ENCODE measurements at regions not wholly inside any gene's neighbourhood (a gene's known extent, or its start where the extent isn't known, plus 50 kb on each side); places are given as distances from the start of the nearest gene placed in this dataset.

DNA sequence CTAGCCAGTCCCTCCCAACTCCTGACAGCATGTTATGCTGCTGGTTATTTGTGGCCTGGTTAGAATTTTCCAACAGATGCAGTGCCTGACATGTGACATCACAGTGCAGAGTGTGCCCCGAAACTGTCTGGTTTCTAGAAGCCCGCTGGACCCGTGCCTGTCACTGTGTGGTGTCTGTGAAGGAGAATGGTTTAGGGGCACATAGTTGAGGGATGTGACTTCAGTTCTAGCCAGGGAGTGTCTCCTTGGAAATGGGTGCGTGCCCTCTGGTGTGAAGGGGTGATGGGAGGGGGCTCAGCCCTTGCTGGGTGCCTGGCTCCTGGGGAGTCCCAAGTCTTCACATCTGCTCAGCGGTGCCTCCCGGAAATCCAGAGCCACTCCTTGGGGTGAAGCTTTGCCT is 303.6 kb downstream of the GLRX3 start:
- DNase-seq (ENCODE audit: low read depth in 1 of 2, low spot score in 1 of 2), result no peak
- Histone ChIP-seq H3K4me3 (no peak overlapping the region), H3K4me1 (ENCODE audit: low read depth) (no peaks in the 10 kb centered on the region), H3K9me3 (ENCODE audit: low read depth) (no peaks in the 10 kb centered on the region), H3K27ac (no peak overlapping the region), H3K36me3 (no peaks in the 10 kb centered on the region), H3K27me3 (no peaks in the 10 kb centered on the region)
- TF ChIP-seq, protein P1, sequence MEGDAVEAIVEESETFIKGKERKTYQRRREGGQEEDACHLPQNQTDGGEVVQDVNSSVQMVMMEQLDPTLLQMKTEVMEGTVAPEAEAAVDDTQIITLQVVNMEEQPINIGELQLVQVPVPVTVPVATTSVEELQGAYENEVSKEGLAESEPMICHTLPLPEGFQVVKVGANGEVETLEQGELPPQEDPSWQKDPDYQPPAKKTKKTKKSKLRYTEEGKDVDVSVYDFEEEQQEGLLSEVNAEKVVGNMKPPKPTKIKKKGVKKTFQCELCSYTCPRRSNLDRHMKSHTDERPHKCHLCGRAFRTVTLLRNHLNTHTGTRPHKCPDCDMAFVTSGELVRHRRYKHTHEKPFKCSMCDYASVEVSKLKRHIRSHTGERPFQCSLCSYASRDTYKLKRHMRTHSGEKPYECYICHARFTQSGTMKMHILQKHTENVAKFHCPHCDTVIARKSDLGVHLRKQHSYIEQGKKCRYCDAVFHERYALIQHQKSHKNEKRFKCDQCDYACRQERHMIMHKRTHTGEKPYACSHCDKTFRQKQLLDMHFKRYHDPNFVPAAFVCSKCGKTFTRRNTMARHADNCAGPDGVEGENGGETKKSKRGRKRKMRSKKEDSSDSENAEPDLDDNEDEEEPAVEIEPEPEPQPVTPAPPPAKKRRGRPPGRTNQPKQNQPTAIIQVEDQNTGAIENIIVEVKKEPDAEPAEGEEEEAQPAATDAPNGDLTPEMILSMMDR (IDR thresholded peaks at IDR 0.05; ENCODE audit: low read depth, low read length), result no peak

DNA sequence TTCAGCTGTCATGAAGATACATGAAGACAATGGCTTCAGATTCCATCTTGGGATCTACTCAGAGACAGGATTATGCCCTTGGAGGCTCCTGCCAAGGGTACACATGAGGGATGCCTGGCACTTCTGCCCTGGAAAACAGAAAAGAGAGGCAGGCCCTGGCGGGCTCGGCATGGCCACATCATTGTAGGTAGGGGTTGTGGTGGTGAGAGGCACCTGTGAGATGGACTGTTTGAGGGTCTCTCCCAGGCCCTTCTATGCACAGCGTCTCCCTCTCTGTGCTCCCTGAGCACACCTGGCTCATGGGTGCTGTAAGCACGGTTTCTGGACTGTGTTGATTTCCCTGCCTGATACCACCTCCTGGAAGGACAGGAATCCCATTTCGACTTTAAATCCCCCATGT is 304.3 kb downstream of the GLRX3 start:
- no peak overlapping the region for H3K4me3 ChIP-seq
- H3K27me3 ChIP-seq, result no peaks in the 10 kb centered on the region
- no peaks in the 10 kb centered on the region for H3K9me3 ChIP-seq (ENCODE audit: low read depth)
- H3K36me3 ChIP-seq, result no peaks in the 10 kb centered on the region
- no peak overlapping the region for H3K27ac ChIP-seq
- TF ChIP-seq, protein P1 (IDR thresholded peaks at IDR 0.05; ENCODE audit: low read depth, low read length), result no peak
- H3K4me1 ChIP-seq (ENCODE audit: low read depth), result no peaks in the 10 kb centered on the region
- DNase-seq (ENCODE audit: low read depth in 1 of 2, low spot score in 1 of 2), result no peak

DNA sequence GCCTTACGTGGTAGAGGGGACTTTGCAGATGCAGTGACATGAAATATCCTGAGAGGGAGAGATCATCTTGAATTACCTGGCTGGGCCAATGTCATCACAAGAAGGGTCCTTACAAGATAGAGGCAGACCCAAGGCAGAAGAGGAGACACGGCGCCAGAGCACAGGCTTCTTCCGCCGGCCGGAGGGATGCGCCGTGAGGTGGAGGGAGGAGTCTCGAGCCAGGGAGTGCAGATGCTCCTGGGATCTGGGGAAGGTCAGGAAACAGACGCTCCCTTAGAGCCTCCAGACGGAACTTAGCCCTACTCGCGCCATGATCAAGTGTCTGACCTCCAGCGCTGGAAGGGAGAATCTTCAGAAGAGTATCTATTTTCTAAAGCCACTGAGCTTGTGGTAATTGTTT is 304.8 kb downstream of the GLRX3 start:
- Histone ChIP-seq H3K4me1 (ENCODE audit: low read depth) (no peaks in the 10 kb centered on the region), H3K4me3 (no peak overlapping the region), H3K36me3 (no peaks in the 10 kb centered on the region), H3K9me3 (ENCODE audit: low read depth) (no peaks in the 10 kb centered on the region), H3K27me3 (no peaks in the 10 kb centered on the region), H3K27ac (no peak overlapping the region)
- TF ChIP-seq, protein P1 (IDR thresholded peaks at IDR 0.05; ENCODE audit: low read depth, low read length), result no peak
- DNase-seq (ENCODE audit: low read depth in 1 of 2, low spot score in 1 of 2), result no peak

DNA sequence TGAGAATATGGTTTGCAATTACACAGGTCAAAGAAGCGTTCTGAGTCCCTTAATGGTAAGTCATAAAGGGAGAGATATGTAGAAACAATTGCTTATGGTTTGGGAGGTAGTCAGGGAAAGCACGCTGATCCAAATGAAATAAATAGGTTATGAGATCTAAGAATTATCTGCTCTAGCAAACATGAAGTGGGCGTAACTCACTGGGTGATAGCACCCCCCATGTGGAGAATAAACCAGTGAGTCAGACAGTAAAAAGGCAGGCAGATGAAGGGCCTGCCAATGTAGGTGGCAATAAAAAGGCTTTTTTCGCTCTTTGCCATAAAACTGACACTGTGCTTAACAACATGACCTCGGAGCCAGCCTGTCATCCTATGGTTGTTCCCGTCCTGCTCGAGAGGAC is 306.9 kb downstream of the GLRX3 start:
- no peak overlapping the region for H3K4me3 ChIP-seq
- no peaks in the 10 kb centered on the region for H3K27me3 ChIP-seq
- no peak for DNase-seq (ENCODE audit: low read depth in 1 of 2, low spot score in 1 of 2)
- TF ChIP-seq, protein P1 (IDR thresholded peaks at IDR 0.05; ENCODE audit: low read depth, low read length), result no peak
- H3K4me1 ChIP-seq (ENCODE audit: low read depth), result no peaks in the 10 kb centered on the region
- no peaks in the 10 kb centered on the region for H3K9me3 ChIP-seq (ENCODE audit: low read depth)
- H3K27ac ChIP-seq, result no peak overlapping the region
- H3K36me3 ChIP-seq, result no peaks in the 10 kb centered on the region

DNA sequence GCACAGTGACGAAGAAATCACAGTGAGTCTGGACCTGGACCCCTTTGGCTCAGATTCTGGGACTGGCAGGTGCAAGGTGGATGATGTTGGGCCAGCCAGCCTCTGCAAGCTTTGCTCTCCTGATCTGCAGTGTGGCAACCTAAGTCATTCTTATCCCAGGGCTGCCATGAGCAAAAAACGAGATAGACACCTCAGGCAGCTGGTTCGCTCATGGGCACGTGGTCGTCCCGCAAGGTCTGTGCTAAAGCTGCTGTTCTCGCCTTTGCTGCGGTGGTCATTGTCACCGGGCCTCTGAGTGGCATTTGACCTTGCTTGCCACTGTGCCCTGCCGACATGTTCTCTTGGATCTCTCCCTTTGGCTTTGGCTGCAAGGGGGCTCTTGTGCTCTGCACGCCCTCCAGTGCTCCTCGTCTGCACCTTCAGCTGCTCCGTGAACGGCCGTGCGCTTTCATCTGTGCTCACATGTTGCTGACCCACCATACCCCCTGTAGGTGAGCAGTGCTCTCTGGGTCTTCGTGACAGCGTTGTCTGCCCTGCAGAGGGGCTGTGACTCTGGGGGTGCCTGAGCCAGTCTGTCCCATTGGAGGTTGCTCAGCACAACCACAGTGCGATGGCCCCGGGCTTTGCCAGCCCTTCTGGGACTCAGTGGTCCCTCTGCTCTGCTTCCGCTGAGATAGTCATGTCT is 317.0 kb downstream of the GLRX3 start:
- no peaks in the 10 kb centered on the region for H3K4me1 ChIP-seq (ENCODE audit: low read depth)
- no peak for DNase-seq (ENCODE audit: low read depth in 1 of 2, low spot score in 1 of 2)
- TF ChIP-seq, protein P1 (IDR thresholded peaks at IDR 0.05; ENCODE audit: low read depth, low read length), result no peak
- H3K27ac ChIP-seq, result no peak overlapping the region
- no peaks in the 10 kb centered on the region for H3K27me3 ChIP-seq
- no peak overlapping the region for H3K4me3 ChIP-seq
- no peaks in the 10 kb centered on the region for H3K9me3 ChIP-seq (ENCODE audit: low read depth)
- no peaks in the 10 kb centered on the region for H3K36me3 ChIP-seq
